ENCODE measurements at regions not wholly inside any gene's neighbourhood (a gene's known extent, or its start where the extent isn't known, plus 50 kb on each side); places are given as distances from the start of the nearest gene placed in this dataset.

DNA sequence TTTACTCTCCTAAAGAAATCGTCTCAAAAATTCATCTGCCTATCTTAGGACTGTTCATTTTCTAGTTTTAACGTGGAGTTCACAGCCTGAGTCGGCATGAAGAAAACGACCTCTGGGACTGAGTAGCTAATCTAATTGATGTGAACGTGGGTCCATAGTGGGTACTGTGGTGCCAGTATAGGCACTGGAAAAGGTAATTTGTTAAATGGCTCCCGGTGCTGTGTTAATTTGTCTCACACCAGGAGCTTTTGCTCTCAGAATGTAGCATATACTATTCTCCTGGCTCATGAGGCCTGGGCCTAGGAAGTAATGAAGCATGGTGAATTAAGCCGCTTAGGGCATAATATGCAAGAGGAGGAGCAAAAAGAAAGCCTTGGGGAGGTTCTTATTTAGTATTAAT, 414.4 kb upstream of the NXPH2 start:
- TF ChIP-seq, protein P1, sequence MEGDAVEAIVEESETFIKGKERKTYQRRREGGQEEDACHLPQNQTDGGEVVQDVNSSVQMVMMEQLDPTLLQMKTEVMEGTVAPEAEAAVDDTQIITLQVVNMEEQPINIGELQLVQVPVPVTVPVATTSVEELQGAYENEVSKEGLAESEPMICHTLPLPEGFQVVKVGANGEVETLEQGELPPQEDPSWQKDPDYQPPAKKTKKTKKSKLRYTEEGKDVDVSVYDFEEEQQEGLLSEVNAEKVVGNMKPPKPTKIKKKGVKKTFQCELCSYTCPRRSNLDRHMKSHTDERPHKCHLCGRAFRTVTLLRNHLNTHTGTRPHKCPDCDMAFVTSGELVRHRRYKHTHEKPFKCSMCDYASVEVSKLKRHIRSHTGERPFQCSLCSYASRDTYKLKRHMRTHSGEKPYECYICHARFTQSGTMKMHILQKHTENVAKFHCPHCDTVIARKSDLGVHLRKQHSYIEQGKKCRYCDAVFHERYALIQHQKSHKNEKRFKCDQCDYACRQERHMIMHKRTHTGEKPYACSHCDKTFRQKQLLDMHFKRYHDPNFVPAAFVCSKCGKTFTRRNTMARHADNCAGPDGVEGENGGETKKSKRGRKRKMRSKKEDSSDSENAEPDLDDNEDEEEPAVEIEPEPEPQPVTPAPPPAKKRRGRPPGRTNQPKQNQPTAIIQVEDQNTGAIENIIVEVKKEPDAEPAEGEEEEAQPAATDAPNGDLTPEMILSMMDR (IDR thresholded peaks at IDR 0.05; ENCODE audit: borderline replicate concordance): no peak
- Histone ChIP-seq H3K4me1 (no peaks in the 10 kb centered on the region), H3K4me3 (no peak overlapping the region), H3K27me3 (ENCODE audit: low read depth) (no peaks in the 10 kb centered on the region), H3K27ac (replicated peaks) (no peak overlapping the region), H3K9me3 (replicated peaks) (peaks cover 3% of the 10 kb centered on the region), H3K36me3 (no peaks in the 10 kb centered on the region)
- intact Hi-C loops (cut with micrococcal nuclease): no loop called here
- DNase-seq: no peak

DNA sequence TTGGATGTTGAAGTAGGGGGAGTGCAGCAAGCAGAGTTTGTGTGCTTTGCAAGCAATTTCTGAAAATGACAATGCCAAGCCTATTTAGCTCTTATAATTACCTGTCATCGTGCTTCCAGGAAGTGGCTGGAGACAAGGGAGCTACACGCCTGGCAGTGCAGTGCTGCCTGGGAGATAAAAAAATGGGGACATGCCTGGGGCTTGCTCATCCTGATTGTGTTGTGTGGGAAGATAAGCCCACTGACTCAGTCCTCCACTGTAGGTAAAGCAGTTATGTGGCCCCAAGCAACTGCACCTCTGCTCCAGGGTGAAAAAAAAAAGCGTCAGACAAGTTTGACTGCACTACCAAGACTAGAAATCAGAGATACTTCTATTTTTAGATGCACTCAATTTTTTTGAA, 396.9 kb upstream of the NXPH2 start:
- Histone ChIP-seq H3K4me3 (no peak overlapping the region), H3K27me3 (ENCODE audit: low read depth) (no peaks in the 10 kb centered on the region), H3K36me3 (no peaks in the 10 kb centered on the region), H3K4me1 (no peaks in the 10 kb centered on the region), H3K27ac (replicated peaks) (no peak overlapping the region), H3K9me3 (replicated peaks) (peaks cover 15% of the 10 kb centered on the region)
- intact Hi-C loops (cut with micrococcal nuclease): no loop called here
- TF ChIP-seq, protein P1 (IDR thresholded peaks at IDR 0.05; ENCODE audit: borderline replicate concordance): no peak
- DNase-seq: no peak

DNA sequence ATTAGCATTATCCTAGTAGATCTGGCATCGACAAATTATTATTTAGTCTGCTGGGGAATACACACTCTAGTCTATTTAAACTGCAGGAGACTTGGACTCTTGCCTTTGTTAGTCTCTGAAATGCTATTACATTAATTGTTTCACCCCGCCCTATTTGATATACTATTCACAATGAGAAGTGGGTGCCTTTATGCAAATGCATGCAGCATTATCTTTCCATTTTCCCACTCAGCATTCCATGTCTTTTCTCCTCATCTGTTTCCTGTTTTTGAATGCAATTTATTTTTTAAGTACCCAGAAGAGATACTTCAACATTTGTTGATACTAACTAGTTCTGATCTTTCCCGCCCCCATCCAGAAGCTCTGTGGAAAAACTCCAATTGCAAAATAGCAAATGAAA, 395.3 kb upstream of the NXPH2 start:
- no peaks in the 10 kb centered on the region for H3K27me3 ChIP-seq (ENCODE audit: low read depth)
- TF ChIP-seq, protein P1 (IDR thresholded peaks at IDR 0.05; ENCODE audit: borderline replicate concordance): no peak
- H3K4me3 ChIP-seq: no peak overlapping the region
- intact Hi-C loops (cut with micrococcal nuclease): no loop called here
- no peak overlapping the region for H3K27ac ChIP-seq (replicated peaks)
- no peak for DNase-seq
- H3K9me3 ChIP-seq (replicated peaks): peaks cover 15% of the 10 kb centered on the region
- H3K36me3 ChIP-seq: no peaks in the 10 kb centered on the region
- no peaks in the 10 kb centered on the region for H3K4me1 ChIP-seq

DNA sequence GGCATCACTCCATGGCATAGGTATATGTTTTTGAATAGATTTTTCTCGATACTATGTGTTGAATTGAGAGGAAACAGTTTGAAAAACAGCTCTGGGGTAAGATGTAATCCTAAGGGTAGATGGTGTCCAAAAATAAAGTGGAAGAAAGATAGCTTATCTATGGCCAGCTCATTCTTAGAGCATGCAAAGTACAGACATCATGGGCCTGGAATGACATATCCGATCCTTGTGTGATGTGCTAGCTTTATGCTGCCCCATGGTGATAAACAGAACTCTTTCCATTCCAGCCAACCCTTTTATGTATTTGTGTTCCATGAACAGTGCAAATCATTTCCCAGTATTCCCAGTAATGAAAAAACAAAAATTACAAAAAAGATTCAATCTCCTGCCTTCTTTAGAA, 390.2 kb upstream of the NXPH2 start:
- no peak overlapping the region for H3K4me3 ChIP-seq
- H3K27me3 ChIP-seq (ENCODE audit: low read depth): no peaks in the 10 kb centered on the region
- H3K4me1 ChIP-seq: no peaks in the 10 kb centered on the region
- TF ChIP-seq, protein P1 (IDR thresholded peaks at IDR 0.05; ENCODE audit: borderline replicate concordance): no peak
- intact Hi-C loops (cut with micrococcal nuclease): no loop called here
- no peak for DNase-seq
- peaks cover 15% of the 10 kb centered on the region for H3K9me3 ChIP-seq (replicated peaks)
- no peak overlapping the region for H3K27ac ChIP-seq (replicated peaks)
- H3K36me3 ChIP-seq: no peaks in the 10 kb centered on the region

DNA sequence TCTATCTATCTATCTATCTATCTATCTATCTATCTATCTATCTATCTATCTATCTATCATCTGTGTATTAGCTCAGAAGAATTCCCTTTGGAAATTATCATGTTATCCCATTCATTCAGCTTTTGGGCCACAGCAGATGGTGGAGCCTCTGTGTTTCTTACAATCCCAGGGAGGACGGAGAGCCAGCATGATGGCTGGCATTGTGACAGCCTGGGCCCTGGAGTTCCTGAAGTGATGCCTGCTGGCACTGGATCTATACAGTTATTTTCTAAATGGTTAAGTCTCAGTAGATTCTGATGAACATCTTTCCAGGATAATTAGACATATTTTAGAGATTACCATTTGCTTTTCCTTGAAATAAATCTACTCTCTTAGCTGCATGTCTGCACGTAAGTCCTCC, 385.4 kb upstream of the NXPH2 start:
- TF ChIP-seq, protein P1 (IDR thresholded peaks at IDR 0.05; ENCODE audit: borderline replicate concordance): no peak
- Histone ChIP-seq H3K4me1 (no peaks in the 10 kb centered on the region), H3K36me3 (no peaks in the 10 kb centered on the region), H3K27ac (replicated peaks) (no peak overlapping the region), H3K27me3 (ENCODE audit: low read depth) (no peaks in the 10 kb centered on the region), H3K9me3 (replicated peaks) (peaks cover 9% of the 10 kb centered on the region), H3K4me3 (no peak overlapping the region)
- intact Hi-C loops (cut with micrococcal nuclease): no loop called here
- DNase-seq: no peak

DNA sequence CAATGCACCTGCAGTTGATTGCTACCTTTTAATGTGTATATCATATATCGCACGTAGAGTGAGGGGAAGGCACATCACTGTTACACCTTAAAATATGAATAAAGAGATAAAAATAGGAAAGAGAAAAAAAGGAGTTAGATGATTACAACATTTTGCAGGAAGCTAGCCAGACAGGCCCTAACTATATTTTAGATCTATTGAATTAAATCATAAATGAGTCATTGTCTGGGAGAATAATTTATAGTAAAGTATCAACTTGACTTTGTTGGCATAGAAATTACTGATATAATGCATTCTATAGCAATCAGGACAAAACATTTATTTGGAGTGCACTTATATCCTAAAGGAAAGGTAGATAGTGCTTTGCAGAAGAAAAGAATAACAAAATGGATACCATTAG, 384.9 kb upstream of the NXPH2 start:
- H3K4me3 ChIP-seq: no peak overlapping the region
- no peak for DNase-seq
- no peaks in the 10 kb centered on the region for H3K27me3 ChIP-seq (ENCODE audit: low read depth)
- peaks cover 9% of the 10 kb centered on the region for H3K9me3 ChIP-seq (replicated peaks)
- TF ChIP-seq, protein P1 (IDR thresholded peaks at IDR 0.05; ENCODE audit: borderline replicate concordance): no peak
- H3K4me1 ChIP-seq: no peaks in the 10 kb centered on the region
- no peak overlapping the region for H3K27ac ChIP-seq (replicated peaks)
- intact Hi-C loops (cut with micrococcal nuclease): no loop called here
- no peaks in the 10 kb centered on the region for H3K36me3 ChIP-seq
